ENCODE measurements at regions not wholly inside any gene's neighbourhood (a gene's known extent, or its start where the extent isn't known, plus 50 kb on each side); places are given as distances from the start of the nearest gene placed in this dataset.
"Not testable (repeated sequence)": the region's sequence is repeated elsewhere in the genome, so short reads cannot be mapped to it uniquely, and the experiment has no call there.

DNA sequence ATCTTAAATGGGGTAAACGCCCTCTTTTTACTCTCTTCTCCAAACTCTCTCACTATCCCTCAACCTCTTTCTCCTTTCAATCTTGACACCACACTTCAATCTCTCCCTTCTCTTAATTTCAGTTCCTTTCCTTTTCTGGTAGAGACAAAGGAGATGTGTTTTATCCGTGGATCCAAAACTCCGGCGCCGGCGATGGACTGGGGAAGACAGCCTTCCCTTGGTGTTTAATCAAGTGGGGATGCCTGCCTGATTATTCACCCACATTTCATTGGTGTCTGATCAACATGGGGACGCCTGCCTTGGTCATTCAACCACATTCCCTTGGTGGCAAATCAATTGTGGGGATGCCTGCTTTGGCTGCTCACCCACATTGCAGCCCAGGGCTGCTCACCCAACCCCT, 205.3 kb upstream of the FKBP1C start:
- not testable (repeated sequence) for TF ChIP-seq EP300 (conservative IDR thresholded peaks at IDR 0.05; ENCODE audit: poor library complexity, severe bottlenecking)
- TF ChIP-seq, protein P1, sequence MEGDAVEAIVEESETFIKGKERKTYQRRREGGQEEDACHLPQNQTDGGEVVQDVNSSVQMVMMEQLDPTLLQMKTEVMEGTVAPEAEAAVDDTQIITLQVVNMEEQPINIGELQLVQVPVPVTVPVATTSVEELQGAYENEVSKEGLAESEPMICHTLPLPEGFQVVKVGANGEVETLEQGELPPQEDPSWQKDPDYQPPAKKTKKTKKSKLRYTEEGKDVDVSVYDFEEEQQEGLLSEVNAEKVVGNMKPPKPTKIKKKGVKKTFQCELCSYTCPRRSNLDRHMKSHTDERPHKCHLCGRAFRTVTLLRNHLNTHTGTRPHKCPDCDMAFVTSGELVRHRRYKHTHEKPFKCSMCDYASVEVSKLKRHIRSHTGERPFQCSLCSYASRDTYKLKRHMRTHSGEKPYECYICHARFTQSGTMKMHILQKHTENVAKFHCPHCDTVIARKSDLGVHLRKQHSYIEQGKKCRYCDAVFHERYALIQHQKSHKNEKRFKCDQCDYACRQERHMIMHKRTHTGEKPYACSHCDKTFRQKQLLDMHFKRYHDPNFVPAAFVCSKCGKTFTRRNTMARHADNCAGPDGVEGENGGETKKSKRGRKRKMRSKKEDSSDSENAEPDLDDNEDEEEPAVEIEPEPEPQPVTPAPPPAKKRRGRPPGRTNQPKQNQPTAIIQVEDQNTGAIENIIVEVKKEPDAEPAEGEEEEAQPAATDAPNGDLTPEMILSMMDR (IDR thresholded peaks at IDR 0.05; ENCODE audit: poor library complexity, severe bottlenecking), result not testable (repeated sequence)

Measured in neural cell (in vitro differentiated cells).